MM.1S (cell line): ENCODE measurements at regions not wholly inside any gene's neighbourhood (a gene's known extent, or its start where the extent isn't known, plus 50 kb on each side); places are given as distances from the start of the nearest gene placed in this dataset.

Experiments
- CTCF ChIP-seq: fragments of 300-600 bp; sonication (generic); IDR thresholded peaks from 2 replicates; pipeline ENCODE4 v1.5.1; 2016; ENCODE audit warnings: antibody characterized with exemption, low read length, mixed read lengths
- EZH2phosphoT487 ChIP-seq: fragments of 300-600 bp; sonication (generic); IDR thresholded peaks from 2 replicates; pipeline ENCODE4 v1.6.1; 2018; ENCODE audit warnings: antibody characterized with exemption, low read length

GRCh38 chr6:41455410-41455809 is 90.8 kb upstream of the FOXP4 start:
- TF ChIP-seq CTCF (no peak), EZH2phosphoT487 (no peak)
